Common myeloid progenitor, CD34-positive (primary cell): ENCODE measurements at regions not wholly inside any gene's neighbourhood (a gene's known extent, or its start where the extent isn't known, plus 50 kb on each side); places are given as distances from the start of the nearest gene placed in this dataset.

ENCODE experiments used
- CTCF ChIA-PET: fragments of 350-600 bp; sonication (Branson Sonifier 250); formaldehyde crosslinking; loops from one replicate; lab custom pipeline; 2021; ENCODE audit warnings: antibody characterized with exemption; lab: Charles Lee
- POLR2A ChIA-PET: fragments of 350-600 bp; sonication (Branson Sonifier 250); formaldehyde crosslinking; loops from one replicate; lab custom pipeline; 2021; ENCODE audit warnings: antibody characterized with exemption; lab: Charles Lee
- DNase-seq, 3 donors: peaks; one replicate each; pipeline versions ENCODE4 v3.0.0 to v3.0.0-alpha.2; 2013
- H3K27ac ChIP-seq, 2 experiments: 1 replicate in 1 of 2; 2 replicates in 1 of 2; pipeline ENCODE4 v1.7.0; 2013; ENCODE audit warnings: inconsistent platforms in 2 of 2, low read length in 2 of 2, mild to moderate bottlenecking in 2 of 2, low read depth in 1 of 2, moderate library complexity in 1 of 2; ENCODE audit not compliant: severe bottlenecking in 2 of 2, insufficient read depth in 1 of 2, poor library complexity in 1 of 2
- H3K27me3 ChIP-seq, 5 experiments: replicated peaks in 2 of 5; 1 replicate in 3 of 5; 2 replicates in 2 of 5; pipeline versions ENCODE4 v1.6.1 to v1.7.0; 2013; ENCODE audit warnings: low read length in 4 of 5, mild to moderate bottlenecking in 2 of 5, moderate library complexity in 2 of 5, inconsistent platforms in 1 of 5; ENCODE audit not compliant: insufficient read depth in 5 of 5, control insufficient read depth in 4 of 5
- H3K36me3 ChIP-seq, 4 experiments: 1 replicate in 2 of 4; 2 replicates in 2 of 4; pipeline versions ENCODE4 v1.6.1 to v1.7.0; 2013; ENCODE audit warnings: low read length in 3 of 4, control low read depth in 1 of 4, mild to moderate bottlenecking in 1 of 4; ENCODE audit not compliant: control insufficient read depth in 4 of 4, insufficient read depth in 4 of 4
- H3K4me1 ChIP-seq, 4 experiments: 1 replicate in 3 of 4; 2 replicates in 1 of 4; pipeline versions ENCODE4 v1.6.1 to v1.7.1; 2013; ENCODE audit warnings: low read length in 3 of 4, mild to moderate bottlenecking in 3 of 4, control low read depth in 1 of 4, inconsistent platforms in 1 of 4, moderate library complexity in 1 of 4; ENCODE audit not compliant: control insufficient read depth in 4 of 4, insufficient read depth in 4 of 4; ENCODE audit errors: control extremely low read depth in 1 of 4
- H3K4me3 ChIP-seq, 7 experiments: 1 replicate in 4 of 7; 2 replicates in 3 of 7; pipeline versions ENCODE4 v1.5.1 to v1.7.0; 2013; ENCODE audit warnings: mild to moderate bottlenecking in 7 of 7, low read length in 6 of 7, moderate library complexity in 6 of 7, inconsistent platforms in 2 of 7, low read depth in 2 of 7, control low read depth in 1 of 7; ENCODE audit not compliant: insufficient read depth in 4 of 7, control insufficient read depth in 1 of 7; ENCODE audit errors: extremely low read depth in 1 of 7
- H3K9me3 ChIP-seq, 5 experiments: 1 replicate in 4 of 5; 2 replicates in 1 of 5; pipeline versions ENCODE4 v1.6.1 to v1.7.1; 2013; ENCODE audit warnings: low read length in 4 of 5, mild to moderate bottlenecking in 2 of 5, inconsistent platforms in 1 of 5, low read depth in 1 of 5, moderate library complexity in 1 of 5; ENCODE audit not compliant: control insufficient read depth in 4 of 5, insufficient read depth in 2 of 5; ENCODE audit errors: control extremely low read depth in 1 of 5
- WGBS: methylation state at CpG from one replicate; pipeline ENCODE4 v1.1.5; 2013; ENCODE audit not compliant: insufficient coverage; 5-methylcytosine and 5-hydroxymethylcytosine counted together

- 96% methylated on average over 6 of the region's 10 CpGs for WGBS
- Histone ChIP-seq H3K4me1 (no peaks in the 10 kb centered on the region), H3K36me3 (peaks cover 0 to 7% (median 1%) of the 10 kb centered on the region in 4 experiments), H3K27me3 (no peaks in the 10 kb centered on the region), H3K27ac (no peak overlapping the region), H3K9me3 (no peaks in the 10 kb centered on the region), H3K4me3 (no peak overlapping the region)
- DNase-seq: no peak
- ChIA-PET POLR2A (no interaction called here), CTCF (no interaction called here)
These were observed 59.4 kb upstream of the FOXN3 start for GRCh38 chr14:89476354-89476896.

GRCh38 chr14:89474464-89474863 is 57.4 kb upstream of the FOXN3 start:
- CTCF ChIA-PET: interaction anchor here (1.5 kb wide), 1 partner anchor 30 kb away, joined by 3 read pairs; no protein-coding TSS in a partner anchor
- Histone ChIP-seq H3K27ac (no peak overlapping the region), H3K36me3 (peaks cover 0 to 7% (median 1%) of the 10 kb centered on the region in 4 experiments), H3K9me3 (no peaks in the 10 kb centered on the region), H3K4me3 (no peak overlapping the region), H3K4me1 (peaks cover 0 to 15% (median 7%) of the 10 kb centered on the region in 4 experiments), H3K27me3 (no peaks in the 10 kb centered on the region)
- DNase-seq: no peak
- no CpG with 5 or more reads among the region's 4 CpGs for WGBS
- POLR2A ChIA-PET: no interaction called here

- H3K9me3 ChIP-seq: no peaks in the 10 kb centered on the region
- ChIA-PET CTCF (interaction anchor here (1.5 kb wide), 1 partner anchor 30 kb away, joined by 3 read pairs; no protein-coding TSS in a partner anchor), POLR2A (no interaction called here)
- no peaks in the 10 kb centered on the region for H3K27me3 ChIP-seq
- peaks cover 0 to 5% (median 1%) of the 10 kb centered on the region in 4 experiments for H3K36me3 ChIP-seq
- 100% methylated on average over 2 of the region's 2 CpGs for WGBS
- H3K27ac ChIP-seq: no peak overlapping the region
- DNase-seq: no peak
- no peak overlapping the region for H3K4me3 ChIP-seq
- H3K4me1 ChIP-seq: peaks cover 0 to 20% (median 10%) of the 10 kb centered on the region in 4 experiments
These were observed 57.0 kb upstream of the FOXN3 start for GRCh38 chr14:89473989-89474388.

GRCh38 chr14:89473569-89473968 is 56.5 kb upstream of the FOXN3 start:
- peaks cover 0 to 4% (median 1%) of the 10 kb centered on the region in 4 experiments for H3K36me3 ChIP-seq
- ChIA-PET POLR2A (no interaction called here), CTCF (no interaction called here)
- H3K27me3 ChIP-seq: no peaks in the 10 kb centered on the region
- WGBS: 92% methylated on average over 2 of the region's 2 CpGs
- peaks cover 0 to 20% (median 10%) of the 10 kb centered on the region in 4 experiments for H3K4me1 ChIP-seq
- no peak for DNase-seq
- no peak overlapping the region for H3K4me3 ChIP-seq
- no peaks in the 10 kb centered on the region for H3K9me3 ChIP-seq
- H3K27ac ChIP-seq: no peak overlapping the region

- H3K4me1 ChIP-seq: peaks cover 4 to 23% (median 13%) of the 10 kb centered on the region in 4 experiments
- H3K36me3 ChIP-seq: peaks cover 0 to 13% (median 5%) of the 10 kb centered on the region in 4 experiments
- H3K4me3 ChIP-seq: no peak overlapping the region
- no peaks in the 10 kb centered on the region for H3K9me3 ChIP-seq
- ChIA-PET POLR2A (no interaction called here), CTCF (interaction anchor here (0.6 to 1.1 kb wide), 2 partner anchors 23 to 34 kb away, joined by 3 read pairs; no protein-coding TSS in a partner anchor)
- H3K27ac ChIP-seq: peak overlapping the region in 1 of 2 experiments; percentile 17
- no peaks in the 10 kb centered on the region for H3K27me3 ChIP-seq
- 95% methylated on average over 3 of the region's 6 CpGs for WGBS
- no peak for DNase-seq
These were observed 53.4 kb upstream of the FOXN3 start for GRCh38 chr14:89470401-89470800.

GRCh38 chr14:89469210-89470198 is 52.5 kb upstream of the FOXN3 start:
- peak overlapping the region; percentile 17 to 67 for H3K27ac ChIP-seq
- POLR2A ChIA-PET: interaction anchor here (0.7 kb wide), 1 partner anchor 75 kb away, joined by 3 read pairs; no protein-coding TSS in a partner anchor
- no peaks in the 10 kb centered on the region for H3K27me3 ChIP-seq
- DNase-seq: peak; percentile 57 to 88 (median 73)
- CTCF ChIA-PET: interaction anchor here (0.6 to 1.1 kb wide), 2 partner anchors 24 to 33 kb away, joined by 3 read pairs; no protein-coding TSS in a partner anchor
- WGBS: 89% methylated on average over 17 of the region's 18 CpGs
- peaks cover 4 to 23% (median 13%) of the 10 kb centered on the region in 4 experiments for H3K4me1 ChIP-seq
- peaks cover 0 to 4% (median 0%) of the 10 kb centered on the region in 5 experiments for H3K9me3 ChIP-seq
- H3K36me3 ChIP-seq: peaks cover 0 to 13% (median 5%) of the 10 kb centered on the region in 4 experiments
- H3K4me3 ChIP-seq: no peak overlapping the region
